ENCODE measurements at regions not wholly inside any gene's neighbourhood (a gene's known extent, or its start where the extent isn't known, plus 50 kb on each side); places are given as distances from the start of the nearest gene placed in this dataset.

DNA sequence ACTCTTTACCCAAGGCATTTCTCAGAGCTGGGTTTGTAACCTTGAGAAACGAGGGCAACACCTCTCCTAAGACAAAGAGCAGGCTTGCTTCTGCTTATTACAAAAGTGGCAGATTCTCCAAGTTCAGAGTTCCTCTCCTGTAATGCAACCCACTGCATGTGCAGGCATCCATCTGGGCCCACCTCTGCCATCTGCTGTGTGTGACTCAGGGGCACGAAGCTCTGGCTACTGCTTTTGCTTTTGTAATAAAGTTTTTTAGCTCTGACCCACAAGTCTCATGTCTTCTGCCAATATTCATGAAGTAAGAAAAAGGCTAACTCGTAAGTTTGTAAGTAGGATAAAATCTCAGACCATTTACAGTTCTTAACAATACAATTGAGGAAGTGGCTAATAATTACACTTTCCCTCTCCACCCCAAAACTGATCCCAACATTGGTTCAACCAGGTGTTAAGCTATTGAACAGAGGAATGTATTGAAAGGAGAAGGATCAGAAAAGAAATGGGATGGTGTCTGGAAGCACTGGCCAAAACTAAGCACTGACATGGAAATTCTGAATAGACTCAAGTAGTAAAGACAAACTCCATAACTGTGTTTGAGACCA lies 51.7 kb upstream of the SMLR1 start:
- no peak overlapping the region for H3K27ac ChIP-seq (ENCODE audit: low read length)
- H3K4me1 ChIP-seq (ENCODE audit: control insufficient read depth, insufficient read depth, low read length) = no peaks in the 10 kb centered on the region
- DNase-seq (ENCODE audit: low read depth, low spot score) = no peak
- no peaks in the 10 kb centered on the region for H3K9me3 ChIP-seq (ENCODE audit: control insufficient read depth, insufficient read depth, low read length)
- H3K27me3 ChIP-seq (ENCODE audit: control insufficient read depth, insufficient read depth, low read length) = no peaks in the 10 kb centered on the region
- no peak overlapping the region for H3K4me3 ChIP-seq (ENCODE audit: low read length)
- H3K36me3 ChIP-seq (ENCODE audit: control insufficient read depth, insufficient read depth, low read length) = no peaks in the 10 kb centered on the region
- WGBS (ENCODE audit: insufficient coverage, insufficient read length) = no CpG with 5 or more reads among the region's 3 CpGs

DNA sequence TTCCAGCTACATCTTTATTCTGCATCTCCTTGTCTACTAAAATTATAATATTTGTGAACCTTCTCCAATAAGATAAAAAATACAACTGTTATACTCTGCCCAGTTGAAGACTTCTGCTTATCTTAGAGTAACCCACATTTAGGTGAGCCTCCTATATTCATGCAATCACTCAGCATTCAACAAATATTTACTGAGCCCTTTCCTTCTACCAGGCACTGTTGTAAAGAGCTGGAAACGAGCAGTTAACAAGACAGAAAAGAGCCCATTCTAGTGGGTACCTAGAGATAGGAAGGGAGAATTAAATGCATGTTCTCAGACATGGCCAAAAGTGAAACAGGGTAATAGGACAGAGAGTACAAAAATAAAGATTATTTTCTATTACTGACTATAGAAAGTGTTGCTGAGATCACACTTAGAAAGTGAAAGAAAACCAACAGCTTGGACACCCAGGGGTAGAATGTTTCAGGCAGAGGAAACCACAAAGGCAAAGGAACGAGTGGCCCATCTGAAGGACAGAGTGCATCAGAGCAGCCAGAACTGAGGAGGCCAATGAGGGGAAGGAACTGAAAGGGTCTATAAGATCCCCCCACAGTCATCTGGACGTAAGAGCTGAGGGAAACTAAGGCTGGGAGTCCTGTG lies 50.8 kb upstream of the SMLR1 start:
- no CpG with 5 or more reads among the region's 3 CpGs for WGBS (ENCODE audit: insufficient coverage, insufficient read length)
- Histone ChIP-seq H3K4me3 (ENCODE audit: low read length) (no peak overlapping the region), H3K9me3 (ENCODE audit: control insufficient read depth, insufficient read depth, low read length) (no peaks in the 10 kb centered on the region), H3K27me3 (ENCODE audit: control insufficient read depth, insufficient read depth, low read length) (no peaks in the 10 kb centered on the region), H3K27ac (ENCODE audit: low read length) (no peak overlapping the region), H3K36me3 (ENCODE audit: control insufficient read depth, insufficient read depth, low read length) (no peaks in the 10 kb centered on the region), H3K4me1 (ENCODE audit: control insufficient read depth, insufficient read depth, low read length) (no peaks in the 10 kb centered on the region)
- DNase-seq (ENCODE audit: low read depth, low spot score) = no peak
